ENCODE measurements at regions not wholly inside any gene's neighbourhood (a gene's known extent, or its start where the extent isn't known, plus 50 kb on each side); places are given as distances from the start of the nearest gene placed in this dataset.
"Not testable (repeated sequence)": the region's sequence is repeated elsewhere in the genome, so short reads cannot be mapped to it uniquely, and the experiment has no call there.

- TF ChIP-seq CTCF (conservative IDR thresholded peaks at IDR 0.05): no peak
- no peak overlapping the region for H3K27ac ChIP-seq
Observed at GRCh38 chr10:64037071-64037661, 516.0 kb downstream of the REEP3 start.

GRCh38 chr10:64038107-64038506 lies 516.9 kb downstream of the REEP3 start:
- no peak for TF ChIP-seq CTCF (conservative IDR thresholded peaks at IDR 0.05)
- H3K27ac ChIP-seq: no peak overlapping the region

DNA sequence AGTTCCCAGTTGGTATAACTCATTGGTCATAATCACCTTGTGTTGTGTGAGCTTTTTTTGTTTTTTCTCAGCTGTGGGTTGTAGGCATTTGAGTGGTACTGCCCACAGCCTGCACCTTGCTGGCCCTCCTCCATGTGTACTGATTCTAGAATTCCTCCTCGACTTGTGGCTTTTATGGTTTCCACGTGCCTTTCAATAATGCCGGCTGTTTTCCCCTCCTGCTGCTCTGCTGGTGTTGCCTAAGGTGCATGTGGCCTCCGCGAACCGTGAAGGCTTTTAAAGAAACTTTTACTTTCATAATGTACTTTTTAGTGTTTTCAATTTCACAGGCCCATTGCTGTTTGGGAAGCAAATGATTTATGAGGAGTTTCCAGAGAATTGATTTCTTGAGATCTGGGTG lies 518.0 kb downstream of the REEP3 start:
- no peak for TF ChIP-seq CTCF (conservative IDR thresholded peaks at IDR 0.05)
- H3K27ac ChIP-seq: no peak overlapping the region

DNA sequence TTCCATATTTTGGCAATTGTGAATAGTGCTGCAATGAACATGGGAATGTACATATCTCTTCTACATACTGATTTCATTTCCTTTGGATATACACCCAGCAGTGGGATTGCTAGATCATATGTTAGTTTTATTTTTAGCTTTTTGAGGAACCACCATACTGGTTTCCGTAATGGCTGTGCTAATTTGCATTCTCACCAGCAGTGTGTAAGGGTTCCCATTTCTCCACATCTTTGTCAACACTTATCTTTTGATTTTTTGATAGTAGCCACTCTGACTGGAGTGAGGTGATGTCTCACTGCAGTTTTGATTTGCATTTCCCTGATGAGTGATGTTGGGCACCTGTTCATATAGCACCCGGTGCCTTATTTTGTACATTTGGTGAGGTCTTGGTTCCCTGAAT lies 519.6 kb downstream of the REEP3 start:
- no peak overlapping the region for H3K27ac ChIP-seq
- no peak for TF ChIP-seq CTCF (conservative IDR thresholded peaks at IDR 0.05)

DNA sequence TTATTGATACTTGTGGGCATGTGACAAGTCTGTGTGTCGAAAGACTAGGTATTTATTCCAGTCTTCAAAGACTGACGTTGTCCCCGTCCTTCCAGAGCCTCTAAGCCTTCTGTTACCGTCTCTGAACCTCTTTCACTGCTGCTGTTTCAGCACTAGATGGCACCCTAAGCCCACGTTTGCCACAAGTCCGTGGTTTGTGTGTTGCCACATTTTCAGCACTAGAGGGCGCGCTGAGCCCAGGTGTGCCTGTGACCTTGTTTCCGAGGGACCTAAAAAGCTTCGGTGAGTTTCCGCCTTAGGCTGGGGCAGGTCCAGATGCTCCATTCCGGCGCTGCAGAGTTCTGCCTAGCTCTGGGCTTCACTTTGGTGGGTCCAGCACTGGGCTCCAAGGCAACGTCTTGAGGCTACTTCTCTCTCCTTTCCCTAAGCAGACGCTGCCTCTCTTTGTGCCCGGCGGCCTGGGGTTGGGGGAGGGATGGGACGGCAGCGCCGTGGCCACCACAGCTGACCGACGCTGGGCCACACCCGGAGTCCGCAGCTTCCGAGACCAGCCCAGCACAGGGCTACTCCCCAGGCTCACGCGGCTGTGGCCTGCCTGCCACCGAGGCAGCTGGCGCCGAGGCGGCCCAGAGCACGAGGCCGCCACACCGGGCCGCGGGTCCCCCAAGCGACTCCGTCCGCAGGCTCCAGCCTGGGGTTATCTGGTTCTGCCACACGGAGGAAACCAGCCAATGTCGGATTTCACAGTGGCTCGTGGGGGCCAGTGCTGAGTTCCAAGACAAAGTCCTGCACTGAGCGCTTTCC lies 520.2 kb downstream of the REEP3 start:
- peak; percentile 98 for TF ChIP-seq CTCF (conservative IDR thresholded peaks at IDR 0.05)

GRCh38 chr10:64041989-64042490 lies 520.8 kb downstream of the REEP3 start:
- H3K27ac ChIP-seq: no peak overlapping the region; the same call in 1 of the 2 replicates
- TF ChIP-seq CTCF (conservative IDR thresholded peaks at IDR 0.05): no peak

More for the DNA sequence above, 520.2 kb downstream of the REEP3 start:
- peak overlapping the region; percentile 41; the same call in 1 of the 2 replicates for H3K27ac ChIP-seq

DNA sequence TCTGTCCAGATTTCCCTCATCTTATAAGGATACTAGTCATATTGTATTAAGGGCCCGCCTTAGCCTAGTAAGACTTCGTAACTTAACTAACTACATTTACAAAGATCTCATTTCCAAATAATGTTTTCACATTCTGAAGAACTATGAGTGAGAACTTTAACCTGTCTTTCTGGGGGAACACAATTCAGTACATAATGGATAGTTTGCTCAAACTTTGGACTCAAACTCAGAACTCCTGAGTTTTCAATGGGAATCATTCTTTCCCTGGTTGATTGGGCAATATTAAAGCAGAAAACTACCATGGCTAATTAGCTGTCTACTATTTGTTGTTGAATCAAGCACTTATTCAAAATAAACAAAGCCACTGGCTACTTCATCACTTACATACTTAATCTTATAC lies 522.9 kb downstream of the REEP3 start:
- H3K27ac ChIP-seq: no peak overlapping the region
- no peak for TF ChIP-seq CTCF (conservative IDR thresholded peaks at IDR 0.05)

- not testable (repeated sequence) for H3K27ac ChIP-seq
Observed at GRCh38 chr10:64044957-64045632, 523.9 kb downstream of the REEP3 start.
